MM.1S (cell line): ENCODE measurements at regions not wholly inside any gene's neighbourhood (a gene's known extent, or its start where the extent isn't known, plus 50 kb on each side); places are given as distances from the start of the nearest gene placed in this dataset.

ENCODE experiments used
- DNase-seq: peaks from one replicate; pipeline ENCODE4 v3.0.0-alpha.2; 2015
- H2AFZ ChIP-seq: fragments of 300-600 bp; sonication (generic); 2 replicates; pipeline ENCODE4 v1.6.0; 2016; ENCODE audit warnings: antibody characterized with exemption, low read length
- H3F3A ChIP-seq: fragments of 300-600 bp; sonication (generic); 2 replicates; pipeline ENCODE4 v1.6.1; 2016; ENCODE audit warnings: mild to moderate bottlenecking, antibody characterized with exemption, low read length, moderate library complexity, mixed read lengths; ENCODE audit not compliant: insufficient read depth
- H3K27ac ChIP-seq: fragments of 300-600 bp; sonication (generic); 2 replicates; pipeline ENCODE4 v1.5.1; 2016; ENCODE audit warnings: mild to moderate bottlenecking, low read length
- H3K27me3 ChIP-seq: fragments of 300-600 bp; sonication (generic); replicated peaks from 2 replicates; pipeline ENCODE4 v1.6.0; 2016; ENCODE audit warnings: low read length; ENCODE audit not compliant: insufficient read depth
- H3K36me3 ChIP-seq: fragments of 300-600 bp; sonication (generic); replicated peaks from 2 replicates; pipeline ENCODE4 v1.6.1; 2016; ENCODE audit warnings: mild to moderate bottlenecking, low read length, mixed read lengths; ENCODE audit not compliant: insufficient read depth
- H3K4me1 ChIP-seq: fragments of 300-600 bp; sonication (generic); 2 replicates; pipeline ENCODE4 v1.6.1; 2016; ENCODE audit warnings: low read length, mixed read lengths
- H3K4me2 ChIP-seq: fragments of 300-600 bp; sonication (generic); 2 replicates; pipeline ENCODE4 v1.6.0; 2016; ENCODE audit warnings: low read depth, low read length
- H3K4me3 ChIP-seq: fragments of 300-600 bp; sonication (generic); 2 replicates; pipeline ENCODE4 v1.5.1; 2016; ENCODE audit warnings: low read length, mixed read lengths
- H3K79me2 ChIP-seq: fragments of 300-600 bp; sonication (generic); 2 replicates; pipeline ENCODE4 v1.6.1; 2016; ENCODE audit warnings: mixed run types, low read length, mixed read lengths
- H3K9ac ChIP-seq: fragments of 300-600 bp; sonication (generic); 2 replicates; pipeline ENCODE4 v1.6.1; 2016; ENCODE audit warnings: low read length, mixed read lengths
- H3K9me2 ChIP-seq: fragments of 300-600 bp; sonication (generic); replicated peaks from 2 replicates; pipeline ENCODE4 v1.6.1; 2016; ENCODE audit warnings: mild to moderate bottlenecking, low read length, mixed read lengths; ENCODE audit not compliant: insufficient read depth
- H3K9me3 ChIP-seq: fragments of 300-600 bp; sonication (generic); replicated peaks from 2 replicates; pipeline ENCODE4 v1.6.1; 2016; ENCODE audit warnings: mild to moderate bottlenecking, low read length, mixed read lengths; ENCODE audit not compliant: insufficient read depth
- H4K20me1 ChIP-seq: fragments of 300-600 bp; sonication (generic); 2 replicates; pipeline ENCODE4 v1.6.1; 2016; ENCODE audit warnings: mild to moderate bottlenecking, low read length, moderate library complexity, mixed read lengths; ENCODE audit not compliant: insufficient read depth
- CTCF ChIP-seq: fragments of 300-600 bp; sonication (generic); IDR thresholded peaks from 2 replicates; pipeline ENCODE4 v1.5.1; 2016; ENCODE audit warnings: antibody characterized with exemption, low read length, mixed read lengths
- EZH2 ChIP-seq: fragments of 300-600 bp; sonication (generic); optimal IDR thresholded peaks from 2 replicates; pipeline ENCODE3; 2017; ENCODE audit warnings: low read depth, mild to moderate bottlenecking, antibody characterized with exemption, low read length, mixed read lengths
- EZH2phosphoT487 ChIP-seq: fragments of 300-600 bp; sonication (generic); IDR thresholded peaks from 2 replicates; pipeline ENCODE4 v1.6.1; 2018; ENCODE audit warnings: antibody characterized with exemption, low read length

GRCh38 chr13:103157434-103158145, 91.4 kb upstream of the SLC10A2 start:
- H3K9me2 ChIP-seq: no peaks in the 10 kb centered on the region; the same call in 1 of the 2 replicates
- H3K27me3 ChIP-seq: no peaks in the 10 kb centered on the region
- H2AFZ ChIP-seq: no peak overlapping the region
- no peak overlapping the region for H3K27ac ChIP-seq
- H3F3A ChIP-seq: no peaks in the 10 kb centered on the region
- H4K20me1 ChIP-seq: no peaks in the 10 kb centered on the region
- no peaks in the 10 kb centered on the region for H3K79me2 ChIP-seq
- no peaks in the 10 kb centered on the region for H3K4me1 ChIP-seq
- H3K4me3 ChIP-seq: no peak overlapping the region
- no peak for DNase-seq
- TF ChIP-seq EZH2: no peak
- TF ChIP-seq CTCF: no peak
- no peak for TF ChIP-seq EZH2phosphoT487
- no peaks in the 10 kb centered on the region for H3K36me3 ChIP-seq
- no peak overlapping the region for H3K9ac ChIP-seq
- no peak overlapping the region for H3K4me2 ChIP-seq
- no peaks in the 10 kb centered on the region for H3K9me3 ChIP-seq

GRCh38 chr13:103157016-103157415, 90.8 kb upstream of the SLC10A2 start:
- no peaks in the 10 kb centered on the region for H3K36me3 ChIP-seq
- no peaks in the 10 kb centered on the region for H3K4me1 ChIP-seq
- H3K9ac ChIP-seq: no peak overlapping the region
- no peaks in the 10 kb centered on the region for H3K27me3 ChIP-seq
- H3K9me2 ChIP-seq: no peaks in the 10 kb centered on the region; the same call in 1 of the 2 replicates
- H3K4me2 ChIP-seq: no peak overlapping the region
- no peak overlapping the region for H2AFZ ChIP-seq
- TF ChIP-seq EZH2 (no peak), EZH2phosphoT487 (no peak), CTCF (no peak)
- H3K79me2 ChIP-seq: no peaks in the 10 kb centered on the region
- no peaks in the 10 kb centered on the region for H4K20me1 ChIP-seq
- no peaks in the 10 kb centered on the region for H3K9me3 ChIP-seq
- no peak for DNase-seq
- H3K27ac ChIP-seq: no peak overlapping the region
- no peak overlapping the region for H3K4me3 ChIP-seq
- no peaks in the 10 kb centered on the region for H3F3A ChIP-seq

GRCh38 chr13:103156346-103156998, 90.3 kb upstream of the SLC10A2 start:
- H3K36me3 ChIP-seq: no peaks in the 10 kb centered on the region
- no peaks in the 10 kb centered on the region for H3K27me3 ChIP-seq
- no peaks in the 10 kb centered on the region for H3K79me2 ChIP-seq
- no peaks in the 10 kb centered on the region for H3K4me1 ChIP-seq
- H3K4me2 ChIP-seq: no peak overlapping the region
- no peaks in the 10 kb centered on the region for H3K9me3 ChIP-seq
- TF ChIP-seq EZH2phosphoT487 (no peak), CTCF (no peak), EZH2 (no peak)
- no peak overlapping the region for H3K27ac ChIP-seq
- no peaks in the 10 kb centered on the region for H3F3A ChIP-seq
- no peak overlapping the region for H2AFZ ChIP-seq
- H3K9ac ChIP-seq: no peak overlapping the region
- no peaks in the 10 kb centered on the region; the same call in 1 of the 2 replicates for H3K9me2 ChIP-seq
- DNase-seq: no peak
- no peak overlapping the region for H3K4me3 ChIP-seq
- H4K20me1 ChIP-seq: no peaks in the 10 kb centered on the region
